Common myeloid progenitor, CD34-positive (primary cell): ENCODE measurements at regions not wholly inside any gene's neighbourhood (a gene's known extent, or its start where the extent isn't known, plus 50 kb on each side); places are given as distances from the start of the nearest gene placed in this dataset.

ENCODE experiments used
- CTCF ChIA-PET: fragments of 350-600 bp; sonication (Branson Sonifier 250); formaldehyde crosslinking; loops from one replicate; lab custom pipeline; 2021; ENCODE audit warnings: antibody characterized with exemption; lab: Charles Lee
- POLR2A ChIA-PET: fragments of 350-600 bp; sonication (Branson Sonifier 250); formaldehyde crosslinking; loops from one replicate; lab custom pipeline; 2021; ENCODE audit warnings: antibody characterized with exemption; lab: Charles Lee
- DNase-seq, 3 donors: peaks; one replicate each; pipeline versions ENCODE4 v3.0.0 to v3.0.0-alpha.2; 2013
- H3K27ac ChIP-seq, 2 experiments: 1 replicate in 1 of 2; 2 replicates in 1 of 2; pipeline ENCODE4 v1.7.0; 2013; ENCODE audit warnings: inconsistent platforms in 2 of 2, low read length in 2 of 2, mild to moderate bottlenecking in 2 of 2, low read depth in 1 of 2, moderate library complexity in 1 of 2; ENCODE audit not compliant: severe bottlenecking in 2 of 2, insufficient read depth in 1 of 2, poor library complexity in 1 of 2
- H3K27me3 ChIP-seq, 5 experiments: replicated peaks in 2 of 5; 1 replicate in 3 of 5; 2 replicates in 2 of 5; pipeline versions ENCODE4 v1.6.1 to v1.7.0; 2013; ENCODE audit warnings: low read length in 4 of 5, mild to moderate bottlenecking in 2 of 5, moderate library complexity in 2 of 5, inconsistent platforms in 1 of 5; ENCODE audit not compliant: insufficient read depth in 5 of 5, control insufficient read depth in 4 of 5
- H3K36me3 ChIP-seq, 4 experiments: 1 replicate in 2 of 4; 2 replicates in 2 of 4; pipeline versions ENCODE4 v1.6.1 to v1.7.0; 2013; ENCODE audit warnings: low read length in 3 of 4, control low read depth in 1 of 4, mild to moderate bottlenecking in 1 of 4; ENCODE audit not compliant: control insufficient read depth in 4 of 4, insufficient read depth in 4 of 4
- H3K4me1 ChIP-seq, 4 experiments: 1 replicate in 3 of 4; 2 replicates in 1 of 4; pipeline versions ENCODE4 v1.6.1 to v1.7.1; 2013; ENCODE audit warnings: low read length in 3 of 4, mild to moderate bottlenecking in 3 of 4, control low read depth in 1 of 4, inconsistent platforms in 1 of 4, moderate library complexity in 1 of 4; ENCODE audit not compliant: control insufficient read depth in 4 of 4, insufficient read depth in 4 of 4; ENCODE audit errors: control extremely low read depth in 1 of 4
- H3K4me3 ChIP-seq, 7 experiments: 1 replicate in 4 of 7; 2 replicates in 3 of 7; pipeline versions ENCODE4 v1.5.1 to v1.7.0; 2013; ENCODE audit warnings: mild to moderate bottlenecking in 7 of 7, low read length in 6 of 7, moderate library complexity in 6 of 7, inconsistent platforms in 2 of 7, low read depth in 2 of 7, control low read depth in 1 of 7; ENCODE audit not compliant: insufficient read depth in 4 of 7, control insufficient read depth in 1 of 7; ENCODE audit errors: extremely low read depth in 1 of 7
- H3K9me3 ChIP-seq, 5 experiments: 1 replicate in 4 of 5; 2 replicates in 1 of 5; pipeline versions ENCODE4 v1.6.1 to v1.7.1; 2013; ENCODE audit warnings: low read length in 4 of 5, mild to moderate bottlenecking in 2 of 5, inconsistent platforms in 1 of 5, low read depth in 1 of 5, moderate library complexity in 1 of 5; ENCODE audit not compliant: control insufficient read depth in 4 of 5, insufficient read depth in 2 of 5; ENCODE audit errors: control extremely low read depth in 1 of 5
- WGBS: methylation state at CpG from one replicate; pipeline ENCODE4 v1.1.5; 2013; ENCODE audit not compliant: insufficient coverage; 5-methylcytosine and 5-hydroxymethylcytosine counted together

DNA sequence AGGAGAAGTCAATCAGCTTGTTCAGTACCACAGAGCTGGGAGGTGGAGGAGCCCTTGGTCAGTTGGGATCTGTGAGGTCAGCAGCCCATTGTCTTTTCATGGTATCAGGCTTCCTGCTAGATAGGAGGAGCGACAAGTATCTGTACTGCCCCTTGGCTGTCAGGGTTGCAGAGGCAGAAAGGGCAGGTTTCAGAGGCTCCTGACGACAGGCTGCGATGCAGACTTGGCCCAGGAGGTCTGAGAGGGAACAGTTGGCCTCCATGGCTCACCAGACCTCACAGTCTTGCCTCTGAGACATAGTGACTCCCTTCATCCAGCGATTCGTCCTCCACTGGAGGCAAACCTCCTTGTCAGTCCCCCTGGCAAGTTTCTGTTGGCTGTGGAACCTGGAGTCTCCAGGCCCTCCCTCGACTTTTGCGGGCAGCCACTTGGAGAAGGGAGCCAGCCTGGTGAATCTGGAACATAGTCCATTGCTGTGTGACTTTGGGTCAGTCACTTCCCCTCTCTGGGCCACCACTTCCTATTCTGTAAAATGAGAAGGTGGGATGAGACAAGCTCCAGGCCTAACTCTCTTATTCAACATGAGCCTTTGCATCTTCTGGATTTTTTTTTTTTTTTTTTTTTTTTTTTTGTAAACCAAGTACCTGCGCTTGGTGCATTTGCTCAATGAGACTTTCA lies 177.9 kb upstream of the TLE3 start:
- no peaks in the 10 kb centered on the region for H3K9me3 ChIP-seq
- H3K4me3 ChIP-seq = no peak overlapping the region
- H3K27ac ChIP-seq = no peak overlapping the region
- 98% methylated on average over 5 of the region's 8 CpGs for WGBS
- DNase-seq = no peak
- H3K36me3 ChIP-seq = no peaks in the 10 kb centered on the region
- ChIA-PET POLR2A (interaction anchor here (0.5 kb wide), 1 partner anchor 493 kb away, joined by 3 read pairs; no protein-coding TSS in a partner anchor), CTCF (interaction anchor here (0.5 kb wide), 1 partner anchor 294 kb away, joined by 3 read pairs; no protein-coding TSS in a partner anchor)
- peaks cover 2 to 24% (median 14%) of the 10 kb centered on the region in 4 experiments for H3K4me1 ChIP-seq
- no peaks in the 10 kb centered on the region for H3K27me3 ChIP-seq

DNA sequence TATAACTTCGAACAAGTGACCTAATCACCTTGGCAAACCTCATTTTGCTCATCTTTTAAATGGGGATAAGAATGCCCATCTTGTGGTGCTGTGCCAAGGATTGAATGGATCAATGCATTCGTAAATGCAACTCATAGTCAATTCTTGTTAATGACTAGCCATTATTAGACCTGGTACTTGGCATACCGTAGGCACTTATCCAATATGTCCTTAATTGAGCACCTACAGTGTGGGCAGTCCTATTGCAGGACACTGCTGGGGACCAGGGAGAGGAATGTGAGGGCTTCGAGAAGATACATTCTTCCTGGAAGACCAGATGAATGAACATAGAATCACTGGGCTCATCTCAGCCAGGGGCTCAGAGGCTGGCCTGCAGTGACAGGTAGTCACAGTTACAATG lies 177.2 kb upstream of the TLE3 start:
- ChIA-PET CTCF (interaction anchor here (0.5 kb wide), 1 partner anchor 295 kb away, joined by 3 read pairs; no protein-coding TSS in a partner anchor), POLR2A (no interaction called here)

DNA sequence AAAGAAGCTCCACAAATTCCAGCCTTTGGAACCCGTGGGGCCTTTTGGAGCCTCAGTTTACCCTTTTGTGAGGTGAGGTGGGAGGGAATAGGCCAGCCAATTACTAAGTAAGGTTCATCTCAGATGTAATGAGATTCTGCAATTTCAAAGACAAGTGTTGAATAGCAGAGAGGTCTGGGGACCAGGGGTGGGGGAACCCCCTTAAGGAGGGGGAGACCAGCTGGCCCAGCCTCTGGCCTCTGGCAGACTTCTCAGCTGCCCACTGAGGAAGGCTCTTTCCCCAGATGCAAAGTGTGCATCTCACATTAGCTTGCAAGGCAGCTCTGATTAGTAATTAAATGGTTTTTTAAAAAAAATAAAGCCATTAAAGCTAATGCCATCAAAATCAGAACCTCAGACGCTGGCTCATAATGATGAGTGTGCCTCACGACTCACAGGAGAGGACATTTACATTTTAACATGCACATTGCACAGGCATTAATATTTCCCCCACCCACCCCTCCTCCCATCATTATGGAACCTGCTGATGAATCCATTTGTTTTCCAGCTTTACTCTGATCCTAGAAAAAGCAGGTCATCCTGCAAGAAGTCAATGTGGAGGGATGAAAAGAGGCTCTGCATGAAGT lies 176.7 kb upstream of the TLE3 start:
- H3K27ac ChIP-seq = no peak overlapping the region
- no peak for DNase-seq
- peaks cover 6 to 30% (median 27%) of the 10 kb centered on the region in 4 experiments for H3K4me1 ChIP-seq
- 93% methylated on average over 3 of the region's 3 CpGs for WGBS
- CTCF ChIA-PET = interaction anchor here (1.4 kb wide), 1 partner anchor 237 kb away, joined by 3 read pairs; no protein-coding TSS in a partner anchor
- H3K27me3 ChIP-seq = no peaks in the 10 kb centered on the region
- no peaks in the 10 kb centered on the region for H3K36me3 ChIP-seq
- H3K4me3 ChIP-seq = no peak overlapping the region
- POLR2A ChIA-PET = no interaction called here
- H3K9me3 ChIP-seq = no peaks in the 10 kb centered on the region

More for the DNA sequence above, 177.2 kb upstream of the TLE3 start:
- whole genome bisulfite sequencing = 80% methylated on average over 4 of the region's 4 CpGs
- Histone ChIP-seq H3K36me3 (no peaks in the 10 kb centered on the region), H3K4me3 (no peak overlapping the region), H3K27me3 (no peaks in the 10 kb centered on the region), H3K27ac (no peak overlapping the region), H3K4me1 (peaks cover 6 to 25% (median 21%) of the 10 kb centered on the region in 4 experiments), H3K9me3 (no peaks in the 10 kb centered on the region)
- DNase-seq = no peak

DNA sequence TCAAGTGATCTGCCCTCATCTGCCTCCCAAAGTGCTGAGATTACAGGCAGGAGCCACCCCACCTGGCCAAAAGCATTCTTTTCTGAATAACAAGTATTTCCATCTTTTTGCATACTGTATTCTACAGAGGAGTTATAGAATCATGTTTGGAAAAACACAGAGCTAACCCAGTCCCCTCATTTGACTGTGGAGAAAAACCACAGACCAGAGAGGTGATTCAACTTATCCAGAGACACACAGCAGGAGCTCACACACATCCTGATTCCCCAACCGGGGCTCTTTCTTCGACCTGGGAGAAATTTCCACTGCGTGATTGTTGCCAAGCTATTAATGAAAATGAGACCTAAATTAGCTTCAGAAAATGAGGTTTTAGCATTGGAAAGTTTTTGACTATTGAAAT lies 176.1 kb upstream of the TLE3 start:
- H3K27me3 ChIP-seq = no peaks in the 10 kb centered on the region

DNA sequence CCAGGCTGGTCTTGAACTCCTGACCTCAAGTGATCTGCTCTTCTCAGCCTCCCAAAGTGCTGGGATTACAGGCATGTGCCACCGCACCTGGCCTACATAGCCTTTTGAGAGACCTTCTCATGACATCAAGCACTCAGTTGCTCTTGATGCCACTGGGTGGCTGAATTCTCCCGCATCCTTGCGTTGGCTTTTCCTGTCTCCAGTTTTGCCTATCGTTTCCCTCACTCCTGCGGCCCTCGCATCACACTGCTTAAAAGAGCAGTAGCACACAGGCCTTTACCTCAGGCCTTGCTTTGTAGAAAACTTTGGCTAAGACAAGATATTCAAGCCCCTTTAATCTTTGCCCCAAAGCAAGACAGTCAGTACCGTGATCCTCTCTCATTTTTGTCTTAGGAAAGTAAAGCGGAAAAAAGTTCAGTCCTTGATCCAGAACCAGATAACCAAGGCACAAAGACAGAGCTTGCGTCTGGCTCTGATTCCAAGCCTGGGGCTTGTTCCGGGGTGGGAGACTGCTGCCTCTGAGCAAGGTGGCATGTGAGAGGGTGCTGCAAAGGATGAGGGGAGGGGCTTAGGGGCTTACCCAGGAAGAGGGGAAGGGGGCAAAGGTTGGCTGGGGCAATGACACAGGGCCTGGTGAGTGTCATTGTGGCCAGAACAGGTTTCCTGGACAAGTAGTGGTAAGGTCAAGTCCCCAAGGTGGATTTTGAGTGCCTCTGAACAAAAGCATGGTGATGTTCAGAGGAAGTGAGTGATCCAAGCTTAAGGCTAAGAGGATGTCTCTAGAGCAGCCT lies 175.0 kb upstream of the TLE3 start:
- Histone ChIP-seq H3K4me1 (peaks cover 6 to 43% (median 39%) of the 10 kb centered on the region in 4 experiments), H3K4me3 (no peak overlapping the region), H3K36me3 (no peaks in the 10 kb centered on the region), H3K27me3 (no peaks in the 10 kb centered on the region), H3K9me3 (no peaks in the 10 kb centered on the region), H3K27ac (no peak overlapping the region)
- POLR2A ChIA-PET = no interaction called here
- WGBS = 98% methylated on average over 10 of the region's 10 CpGs
- CTCF ChIA-PET = interaction anchor here (1.3 kb wide), 1 partner anchor 10 kb away, joined by 3 read pairs; no protein-coding TSS in a partner anchor
- DNase-seq = no peak

More for the DNA sequence above, 176.1 kb upstream of the TLE3 start:
- WGBS = 96% methylated on average over 3 of the region's 3 CpGs
- H3K36me3 ChIP-seq = no peaks in the 10 kb centered on the region
- no peak overlapping the region for H3K4me3 ChIP-seq
- ChIA-PET POLR2A (no interaction called here), CTCF (interaction anchor here (1.4 kb wide), 1 partner anchor 237 kb away, joined by 3 read pairs; no protein-coding TSS in a partner anchor)
- no peak overlapping the region for H3K27ac ChIP-seq
- H3K4me1 ChIP-seq = peaks cover 6 to 36% (median 31%) of the 10 kb centered on the region in 4 experiments
- DNase-seq = no peak
- no peaks in the 10 kb centered on the region for H3K9me3 ChIP-seq

DNA sequence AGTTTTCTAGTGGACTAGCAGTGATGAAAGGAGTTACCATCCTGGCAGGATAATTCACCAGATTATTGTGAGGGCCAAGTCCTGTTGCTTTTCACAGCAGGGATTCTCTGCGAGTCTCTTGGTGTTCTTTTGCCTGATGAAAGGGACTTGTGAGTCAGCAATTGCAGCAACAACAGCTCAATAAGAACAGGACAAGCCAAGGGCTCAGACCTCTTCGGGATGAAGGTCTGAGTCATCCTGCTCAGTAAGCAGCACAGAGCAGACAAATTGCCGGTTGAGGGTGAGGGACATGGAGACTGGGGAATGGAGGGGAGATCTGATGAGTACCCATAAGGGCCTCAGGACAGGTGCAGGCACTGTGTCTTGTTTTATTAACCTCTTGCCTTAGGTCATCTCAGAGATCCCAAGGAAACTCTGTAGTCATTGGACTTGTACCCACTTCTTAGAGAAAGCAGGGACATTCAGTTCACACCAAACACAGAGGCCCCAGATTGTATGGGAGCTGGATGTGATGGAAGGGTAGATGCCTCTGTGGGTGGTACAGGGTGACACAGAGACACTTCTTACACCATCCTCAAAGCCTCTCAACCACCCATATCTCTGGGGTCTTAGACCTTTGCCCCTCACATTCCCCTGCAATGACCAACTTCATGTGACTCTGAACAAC lies 173.8 kb upstream of the TLE3 start:
- H3K4me1 ChIP-seq = peaks cover 9 to 56% (median 50%) of the 10 kb centered on the region in 4 experiments
- H3K27me3 ChIP-seq = no peaks in the 10 kb centered on the region
- no peak overlapping the region for H3K27ac ChIP-seq
- no peaks in the 10 kb centered on the region for H3K9me3 ChIP-seq
- ChIA-PET POLR2A (no interaction called here), CTCF (interaction anchor here (1.0 to 1.3 kb wide), 3 partner anchors 8 to 90 kb away, joined by 3 to 4 read pairs (median 3); no protein-coding TSS in a partner anchor)
- WGBS = 46% methylated on average over 3 of the region's 3 CpGs
- no peaks in the 10 kb centered on the region for H3K36me3 ChIP-seq
- no peak overlapping the region for H3K4me3 ChIP-seq
- DNase-seq = peak; percentile 51 to 82 (median 80)
